ENCODE measurements at regions not wholly inside any gene's neighbourhood (a gene's known extent, or its start where the extent isn't known, plus 50 kb on each side); places are given as distances from the start of the nearest gene placed in this dataset.

- Histone ChIP-seq H3K4me3 (replicated peaks; ENCODE audit: insufficient read depth, low read length) (no peak overlapping the region), H3K27ac (replicated peaks) (no peak overlapping the region), H3K27me3 (ENCODE audit: insufficient read depth, poor library complexity, severe bottlenecking) (no peaks in the 10 kb centered on the region)
- DNase-seq (ENCODE audit: low read depth in 1 of 2, low spot score in 1 of 2): no peak
- TF ChIP-seq GABPA (IDR thresholded peaks at IDR 0.05; ENCODE audit: low read depth) (no peak), CTCF (IDR thresholded peaks at IDR 0.05; ENCODE audit: insufficient read depth, low read length) (no peak)
Measured at GRCh38 chr5:14076561-14076960, 66.6 kb upstream of the TRIO start.

- no peak overlapping the region for H3K27ac ChIP-seq (replicated peaks)
- TF ChIP-seq POLR2AphosphoS5 (IDR thresholded peaks at IDR 0.05; ENCODE audit: low read depth): no peak
- no peak for TF ChIP-seq CTCF (IDR thresholded peaks at IDR 0.05; ENCODE audit: insufficient read depth, low read length)
- TF ChIP-seq REST (IDR thresholded peaks at IDR 0.05; ENCODE audit: insufficient replicate concordance, low read depth): no peak
- no peak for TF ChIP-seq SPI1 (IDR thresholded peaks at IDR 0.05; ENCODE audit: borderline replicate concordance, low read depth)
- no peak for TF ChIP-seq GABPA (IDR thresholded peaks at IDR 0.05; ENCODE audit: low read depth)
- no peak overlapping the region for H3K4me3 ChIP-seq (replicated peaks; ENCODE audit: insufficient read depth, low read length)
- H3K27me3 ChIP-seq (ENCODE audit: insufficient read depth, poor library complexity, severe bottlenecking): no peaks in the 10 kb centered on the region
- DNase-seq (ENCODE audit: low read depth in 1 of 2, low spot score in 1 of 2): no peak
Measured at GRCh38 chr5:14075937-14076336, 67.2 kb upstream of the TRIO start.

- Histone ChIP-seq H3K27me3 (ENCODE audit: insufficient read depth, poor library complexity, severe bottlenecking) (peaks cover 8% of the 10 kb centered on the region), H3K4me3 (replicated peaks; ENCODE audit: insufficient read depth, low read length) (no peak overlapping the region), H3K27ac (replicated peaks) (no peak overlapping the region)
- TF ChIP-seq SPI1 (IDR thresholded peaks at IDR 0.05; ENCODE audit: borderline replicate concordance, low read depth) (no peak), GABPA (IDR thresholded peaks at IDR 0.05; ENCODE audit: low read depth) (no peak), POLR2AphosphoS5 (IDR thresholded peaks at IDR 0.05; ENCODE audit: low read depth) (no peak), REST (IDR thresholded peaks at IDR 0.05; ENCODE audit: insufficient replicate concordance, low read depth) (no peak), CTCF (IDR thresholded peaks at IDR 0.05; ENCODE audit: insufficient read depth, low read length) (no peak)
- DNase-seq (ENCODE audit: low read depth in 1 of 2, low spot score in 1 of 2): no peak
Measured at GRCh38 chr5:14071433-14071832, 71.7 kb upstream of the TRIO start.

- no peak for TF ChIP-seq POLR2AphosphoS5 (IDR thresholded peaks at IDR 0.05; ENCODE audit: low read depth)
- TF ChIP-seq CTCF (IDR thresholded peaks at IDR 0.05; ENCODE audit: insufficient read depth, low read length): no peak
- no peak for TF ChIP-seq REST (IDR thresholded peaks at IDR 0.05; ENCODE audit: insufficient replicate concordance, low read depth)
- TF ChIP-seq GABPA (IDR thresholded peaks at IDR 0.05; ENCODE audit: low read depth): no peak
- no peak for TF ChIP-seq SPI1 (IDR thresholded peaks at IDR 0.05; ENCODE audit: borderline replicate concordance, low read depth)
- Histone ChIP-seq H3K27me3 (ENCODE audit: insufficient read depth, poor library complexity, severe bottlenecking) (peaks cover 8% of the 10 kb centered on the region), H3K27ac (replicated peaks) (no peak overlapping the region), H3K4me3 (replicated peaks; ENCODE audit: insufficient read depth, low read length) (no peak overlapping the region)
- no peak for DNase-seq (ENCODE audit: low read depth in 1 of 2, low spot score in 1 of 2)
Measured at GRCh38 chr5:14069021-14069420, 74.1 kb upstream of the TRIO start.

Data from HL-60 (cell line).